HCT116 (cell line): ENCODE measurements at regions not wholly inside any gene's neighbourhood (a gene's known extent, or its start where the extent isn't known, plus 50 kb on each side); places are given as distances from the start of the nearest gene placed in this dataset.

Source experiments
- ATF3 ChIP-seq: IDR thresholded peaks from 2 replicates; pipeline ENCODE4 v1.6.1; 2012
- CTCF ChIP-seq, 3 experiments: fragments of 200-600 bp in 1 of 3; sonication (generic) in 1 of 3; IDR thresholded peaks in 2 of 3; conservative IDR thresholded peaks in 1 of 3; 2 replicates each; pipeline ENCODE4 v1.5.1; 2012 to 2017; ENCODE audit warnings: low read depth in 2 of 3, low read length in 2 of 3, antibody characterized with exemption in 1 of 3, borderline replicate concordance in 1 of 3, control low read depth in 1 of 3, mild to moderate bottlenecking in 1 of 3, mixed read lengths in 1 of 3, mixed run types in 1 of 3, moderate library complexity in 1 of 3; ENCODE audit not compliant: insufficient read depth in 1 of 3
- EZH2 ChIP-seq: fragments of 200-600 bp; sonication (generic); IDR thresholded peaks from 2 replicates; pipeline ENCODE4 v1.6.1; 2017; ENCODE audit warnings: antibody characterized with exemption, mixed run types
- EZH2phosphoT487 ChIP-seq: fragments of 200-600 bp; IDR thresholded peaks from 2 replicates; pipeline ENCODE4 v1.6.1; 2018; ENCODE audit warnings: antibody characterized with exemption, borderline replicate concordance
- JUND ChIP-seq: IDR thresholded peaks from 2 replicates; pipeline ENCODE4 v1.6.1; 2012
- MAX ChIP-seq: IDR thresholded peaks from 2 replicates; pipeline ENCODE4 v1.6.1; 2012
- POLR2A ChIP-seq: IDR thresholded peaks from 2 replicates; pipeline ENCODE4 v1.7.0; 2011; ENCODE audit warnings: borderline replicate concordance; ENCODE audit not compliant: insufficient read depth, insufficient read length; ENCODE audit errors: extremely low read depth
- POLR2AphosphoS5 ChIP-seq: IDR thresholded peaks from 2 replicates; pipeline ENCODE4 v1.6.1; 2011; ENCODE audit warnings: mild to moderate bottlenecking, low read depth, low read length, moderate library complexity

DNA sequence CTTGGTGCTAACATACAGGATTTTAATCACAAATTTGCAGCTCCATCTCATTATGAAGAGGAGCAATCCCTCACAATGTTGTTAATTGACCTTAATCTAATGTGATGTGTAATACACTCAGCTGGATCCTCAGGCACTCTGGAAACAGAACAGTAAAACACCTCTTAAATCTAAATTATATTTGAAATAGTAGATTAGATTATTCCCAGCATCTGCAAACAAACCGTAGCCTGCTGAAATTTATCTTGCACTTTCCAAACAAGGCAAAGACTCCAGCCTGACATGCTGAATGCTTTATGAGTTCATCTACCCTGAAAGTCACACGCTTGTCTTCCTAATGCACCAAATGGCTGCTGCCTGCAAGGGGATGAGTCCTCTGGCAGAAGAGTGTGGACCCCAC, 402.3 kb upstream of the GYPC start:
- TF ChIP-seq POLR2AphosphoS5 (no peak), CTCF (IDR thresholded peaks at IDR 0.05 in 2 of 3, conservative IDR thresholded peaks at IDR 0.05 in 1 of 3; ENCODE audit: borderline replicate concordance in 1 of 3, insufficient read depth in 1 of 3, low read depth in 2 of 3, low read length in 2 of 3) (no peak), POLR2A (no peak), EZH2phosphoT487 (no peak), MAX (no peak), EZH2 (no peak), JUND (no peak), ATF3 (no peak)
